ENCODE measurements at regions not wholly inside any gene's neighbourhood (a gene's known extent, or its start where the extent isn't known, plus 50 kb on each side); places are given as distances from the start of the nearest gene placed in this dataset.

DNA sequence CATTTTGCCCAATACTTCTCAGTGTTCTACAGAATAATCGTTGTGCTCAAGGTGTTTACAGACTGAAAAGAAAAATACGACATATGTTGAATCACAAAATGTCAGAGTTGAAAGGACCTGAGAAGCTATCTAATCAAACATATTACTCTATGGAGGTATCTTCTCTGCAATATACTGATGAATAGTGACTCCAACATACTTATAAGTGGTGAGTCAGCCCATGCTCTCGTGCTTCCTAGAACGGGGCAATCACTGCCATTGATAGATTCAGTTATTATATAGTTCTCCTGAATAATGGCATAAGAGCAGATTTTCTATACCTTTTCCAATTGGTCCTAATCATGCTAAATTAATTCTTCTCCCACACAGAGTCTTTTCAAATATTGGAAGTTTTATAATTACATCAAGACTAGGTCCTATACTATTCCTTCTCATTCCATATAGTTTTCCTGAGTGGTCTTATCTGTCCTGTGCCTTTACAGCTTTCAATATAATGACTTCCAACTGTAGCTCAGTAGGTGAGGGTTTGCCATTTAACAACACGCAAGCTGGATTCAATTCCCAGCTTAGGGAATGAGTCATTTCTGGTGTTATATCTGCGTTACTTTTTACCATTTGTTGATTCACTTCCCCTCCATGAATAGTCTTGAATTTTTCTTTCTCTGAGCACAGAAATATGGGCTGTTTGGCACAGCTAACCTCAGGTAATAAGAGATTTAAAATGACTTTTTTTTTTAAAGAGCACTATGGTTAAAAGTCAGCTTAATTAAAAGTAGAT is 81.1 kb downstream of the PLK2 start:
- no peak for TF ChIP-seq NR2F2 (IDR thresholded peaks at IDR 0.05)
- TF ChIP-seq YY1 (IDR thresholded peaks at IDR 0.05) = no peak
- TF ChIP-seq, protein P1, sequence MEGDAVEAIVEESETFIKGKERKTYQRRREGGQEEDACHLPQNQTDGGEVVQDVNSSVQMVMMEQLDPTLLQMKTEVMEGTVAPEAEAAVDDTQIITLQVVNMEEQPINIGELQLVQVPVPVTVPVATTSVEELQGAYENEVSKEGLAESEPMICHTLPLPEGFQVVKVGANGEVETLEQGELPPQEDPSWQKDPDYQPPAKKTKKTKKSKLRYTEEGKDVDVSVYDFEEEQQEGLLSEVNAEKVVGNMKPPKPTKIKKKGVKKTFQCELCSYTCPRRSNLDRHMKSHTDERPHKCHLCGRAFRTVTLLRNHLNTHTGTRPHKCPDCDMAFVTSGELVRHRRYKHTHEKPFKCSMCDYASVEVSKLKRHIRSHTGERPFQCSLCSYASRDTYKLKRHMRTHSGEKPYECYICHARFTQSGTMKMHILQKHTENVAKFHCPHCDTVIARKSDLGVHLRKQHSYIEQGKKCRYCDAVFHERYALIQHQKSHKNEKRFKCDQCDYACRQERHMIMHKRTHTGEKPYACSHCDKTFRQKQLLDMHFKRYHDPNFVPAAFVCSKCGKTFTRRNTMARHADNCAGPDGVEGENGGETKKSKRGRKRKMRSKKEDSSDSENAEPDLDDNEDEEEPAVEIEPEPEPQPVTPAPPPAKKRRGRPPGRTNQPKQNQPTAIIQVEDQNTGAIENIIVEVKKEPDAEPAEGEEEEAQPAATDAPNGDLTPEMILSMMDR (IDR thresholded peaks at IDR 0.05; ENCODE audit: low read depth, low read length, missing input control) = no peak
- no peak for TF ChIP-seq TAF1 (conservative IDR thresholded peaks at IDR 0.05)
- no peak for TF ChIP-seq FOXA1 (IDR thresholded peaks at IDR 0.05)
- TF ChIP-seq, protein P2, sequence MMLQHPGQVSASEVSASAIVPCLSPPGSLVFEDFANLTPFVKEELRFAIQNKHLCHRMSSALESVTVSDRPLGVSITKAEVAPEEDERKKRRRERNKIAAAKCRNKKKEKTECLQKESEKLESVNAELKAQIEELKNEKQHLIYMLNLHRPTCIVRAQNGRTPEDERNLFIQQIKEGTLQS (IDR thresholded peaks at IDR 0.05) = no peak
- TF ChIP-seq, protein P3, sequence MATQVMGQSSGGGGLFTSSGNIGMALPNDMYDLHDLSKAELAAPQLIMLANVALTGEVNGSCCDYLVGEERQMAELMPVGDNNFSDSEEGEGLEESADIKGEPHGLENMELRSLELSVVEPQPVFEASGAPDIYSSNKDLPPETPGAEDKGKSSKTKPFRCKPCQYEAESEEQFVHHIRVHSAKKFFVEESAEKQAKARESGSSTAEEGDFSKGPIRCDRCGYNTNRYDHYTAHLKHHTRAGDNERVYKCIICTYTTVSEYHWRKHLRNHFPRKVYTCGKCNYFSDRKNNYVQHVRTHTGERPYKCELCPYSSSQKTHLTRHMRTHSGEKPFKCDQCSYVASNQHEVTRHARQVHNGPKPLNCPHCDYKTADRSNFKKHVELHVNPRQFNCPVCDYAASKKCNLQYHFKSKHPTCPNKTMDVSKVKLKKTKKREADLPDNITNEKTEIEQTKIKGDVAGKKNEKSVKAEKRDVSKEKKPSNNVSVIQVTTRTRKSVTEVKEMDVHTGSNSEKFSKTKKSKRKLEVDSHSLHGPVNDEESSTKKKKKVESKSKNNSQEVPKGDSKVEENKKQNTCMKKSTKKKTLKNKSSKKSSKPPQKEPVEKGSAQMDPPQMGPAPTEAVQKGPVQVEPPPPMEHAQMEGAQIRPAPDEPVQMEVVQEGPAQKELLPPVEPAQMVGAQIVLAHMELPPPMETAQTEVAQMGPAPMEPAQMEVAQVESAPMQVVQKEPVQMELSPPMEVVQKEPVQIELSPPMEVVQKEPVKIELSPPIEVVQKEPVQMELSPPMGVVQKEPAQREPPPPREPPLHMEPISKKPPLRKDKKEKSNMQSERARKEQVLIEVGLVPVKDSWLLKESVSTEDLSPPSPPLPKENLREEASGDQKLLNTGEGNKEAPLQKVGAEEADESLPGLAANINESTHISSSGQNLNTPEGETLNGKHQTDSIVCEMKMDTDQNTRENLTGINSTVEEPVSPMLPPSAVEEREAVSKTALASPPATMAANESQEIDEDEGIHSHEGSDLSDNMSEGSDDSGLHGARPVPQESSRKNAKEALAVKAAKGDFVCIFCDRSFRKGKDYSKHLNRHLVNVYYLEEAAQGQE (IDR thresholded peaks at IDR 0.05) = no peak
- TF ChIP-seq RXRA (IDR thresholded peaks at IDR 0.05) = no peak
- no peak for TF ChIP-seq JUND (IDR thresholded peaks at IDR 0.05)
- TF ChIP-seq SP1 (IDR thresholded peaks at IDR 0.05) = no peak
- TF ChIP-seq HNF4A (conservative IDR thresholded peaks at IDR 0.05) = no peak
- TF ChIP-seq, protein P4, sequence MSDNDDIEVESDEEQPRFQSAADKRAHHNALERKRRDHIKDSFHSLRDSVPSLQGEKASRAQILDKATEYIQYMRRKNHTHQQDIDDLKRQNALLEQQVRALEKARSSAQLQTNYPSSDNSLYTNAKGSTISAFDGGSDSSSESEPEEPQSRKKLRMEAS (IDR thresholded peaks at IDR 0.05) = no peak
- no peak for TF ChIP-seq EGR1 (IDR thresholded peaks at IDR 0.05; ENCODE audit: low read depth in 2 of 2)

Measured in liver (tissue), 3 donors.